GM23248 (cell line): ENCODE measurements at regions not wholly inside any gene's neighbourhood (a gene's known extent, or its start where the extent isn't known, plus 50 kb on each side); places are given as distances from the start of the nearest gene placed in this dataset.

Source experiments
- DNase-seq: peaks from one replicate; pipeline ENCODE4 v3.0.0-alpha.2; 2015
- H2AFZ ChIP-seq: fragments of 200-600 bp; sonication (generic); 2 replicates; pipeline ENCODE4 v1.6.1; 2016; ENCODE audit warnings: antibody characterized with exemption
- H3F3A ChIP-seq: fragments of 200-600 bp; sonication (generic); 2 replicates; pipeline ENCODE4 v1.6.1; 2016; ENCODE audit warnings: mild to moderate bottlenecking, antibody characterized with exemption, mixed run types; ENCODE audit not compliant: insufficient read depth
- H3K27ac ChIP-seq: fragments of 200-600 bp; sonication (generic); 2 replicates; pipeline ENCODE4 v1.5.1; 2016; ENCODE audit warnings: mild to moderate bottlenecking
- H3K27me3 ChIP-seq: fragments of 200-600 bp; sonication (generic); replicated peaks from 2 replicates; pipeline ENCODE4 v1.6.1; 2016; ENCODE audit warnings: mild to moderate bottlenecking; ENCODE audit not compliant: insufficient read depth
- H3K36me3 ChIP-seq: fragments of 200-600 bp; sonication (generic); 2 replicates; pipeline ENCODE4 v1.6.1; 2016; ENCODE audit warnings: low read depth, mild to moderate bottlenecking
- H3K4me1 ChIP-seq: fragments of 200-600 bp; sonication (generic); 2 replicates; pipeline ENCODE4 v1.6.1; 2016; ENCODE audit warnings: mild to moderate bottlenecking; ENCODE audit not compliant: insufficient read depth
- H3K4me2 ChIP-seq: fragments of 200-600 bp; sonication (generic); one replicate; pipeline ENCODE4 v1.6.1; 2016; ENCODE audit warnings: mild to moderate bottlenecking; ENCODE audit not compliant: unreplicated experiment
- H3K4me3 ChIP-seq: fragments of 200-600 bp; sonication (generic); 2 replicates; pipeline ENCODE4 v1.5.1; 2016; ENCODE audit warnings: mild to moderate bottlenecking
- H3K79me2 ChIP-seq: fragments of 200-600 bp; sonication (generic); 2 replicates; pipeline ENCODE4 v1.6.1; 2016; ENCODE audit warnings: mild to moderate bottlenecking; ENCODE audit not compliant: insufficient read depth
- H3K9ac ChIP-seq: fragments of 200-600 bp; sonication (generic); 2 replicates; pipeline ENCODE4 v1.6.1; 2016; ENCODE audit warnings: mild to moderate bottlenecking
- H3K9me2 ChIP-seq: fragments of 200-600 bp; sonication (generic); 2 replicates; pipeline ENCODE4 v1.6.1; 2016; ENCODE audit warnings: mixed run types, mild to moderate bottlenecking, moderate library complexity; ENCODE audit not compliant: insufficient read depth
- H3K9me3 ChIP-seq: fragments of 200-600 bp; sonication (generic); one replicate; pipeline ENCODE4 v1.6.1; 2017; ENCODE audit warnings: low read depth
- H4K20me1 ChIP-seq: fragments of 200-600 bp; sonication (generic); 2 replicates; pipeline ENCODE4 v1.6.0; 2016; ENCODE audit not compliant: insufficient read depth
- EZH2 ChIP-seq: fragments of 200-600 bp; sonication (generic); IDR thresholded peaks from 2 replicates; pipeline ENCODE4 v1.6.1; 2018; ENCODE audit warnings: antibody characterized with exemption, mild to moderate bottlenecking; ENCODE audit not compliant: insufficient read depth, poor library complexity, severe bottlenecking
- EZH2phosphoT487 ChIP-seq: fragments of 200-600 bp; sonication (generic); IDR thresholded peaks from 2 replicates; pipeline ENCODE4 v1.6.1; 2018; ENCODE audit warnings: antibody characterized with exemption, moderate library complexity, mild to moderate bottlenecking, low read depth; ENCODE audit not compliant: insufficient read depth
- WGBS, 2 experiments: methylation state at CpG; one replicate each; pipeline ENCODE4 v1.1.6; 2015 to 2017; ENCODE audit warnings: low lambda C conversion rate in 2 of 2, low coverage in 1 of 2; ENCODE audit errors: missing lambda C conversion rate in 2 of 2; 5-methylcytosine and 5-hydroxymethylcytosine counted together
- in situ Hi-C: fragments of 300-500 bp; cut with MboI; formaldehyde crosslinking; loops from 2 replicates; pipeline ENCODE4 v1.15.0; 2020

GRCh38 chr10:117757086-117757720 is 214.7 kb downstream of the EMX2 start:
- in situ Hi-C loops = no loop called here
- H3K27ac ChIP-seq = no peak overlapping the region
- H3K36me3 ChIP-seq = no peaks in the 10 kb centered on the region
- no peaks in the 10 kb centered on the region for H4K20me1 ChIP-seq
- H3K9me3 ChIP-seq = no peaks in the 10 kb centered on the region
- H3K27me3 ChIP-seq = no peaks in the 10 kb centered on the region
- peak; percentile 19 for DNase-seq
- H3K79me2 ChIP-seq = no peaks in the 10 kb centered on the region
- no peak overlapping the region for H3K9ac ChIP-seq
- no peaks in the 10 kb centered on the region for H3F3A ChIP-seq
- H3K4me3 ChIP-seq = no peak overlapping the region
- no peak overlapping the region for H3K4me2 ChIP-seq
- WGBS, 2 experiments = 17% methylated on average over 9 of the region's 9 CpGs
- H3K4me1 ChIP-seq = no peaks in the 10 kb centered on the region
- H2AFZ ChIP-seq = no peak overlapping the region
- no peaks in the 10 kb centered on the region for H3K9me2 ChIP-seq
- no peak for TF ChIP-seq EZH2
- TF ChIP-seq EZH2phosphoT487 = no peak

- TF ChIP-seq EZH2phosphoT487 = no peak
- no peak for TF ChIP-seq EZH2
- 80 to 83% methylated on average over 11 of the region's 11 CpGs for WGBS, 2 experiments
Observed at GRCh38 chr10:117759266-117759665, 216.7 kb downstream of the EMX2 start.

GRCh38 chr10:117761695-117762094 is 219.1 kb downstream of the EMX2 start:
- no peak overlapping the region for H3K4me2 ChIP-seq
- H3K79me2 ChIP-seq = no peaks in the 10 kb centered on the region
- no peaks in the 10 kb centered on the region for H3K27me3 ChIP-seq
- in situ Hi-C loops = no loop called here
- H3K9me3 ChIP-seq = no peaks in the 10 kb centered on the region
- no peaks in the 10 kb centered on the region for H3K9me2 ChIP-seq
- no peaks in the 10 kb centered on the region for H4K20me1 ChIP-seq
- no peak overlapping the region for H3K9ac ChIP-seq
- DNase-seq = no peak
- no peaks in the 10 kb centered on the region for H3K36me3 ChIP-seq
- no peaks in the 10 kb centered on the region for H3F3A ChIP-seq
- H3K27ac ChIP-seq = no peak overlapping the region
- no peak overlapping the region for H3K4me3 ChIP-seq
- no peaks in the 10 kb centered on the region; the same call in 1 of the 2 replicates for H3K4me1 ChIP-seq
- WGBS, 2 experiments = 69 to 72% methylated on average over 6 of the region's 6 CpGs
- TF ChIP-seq EZH2 (no peak), EZH2phosphoT487 (no peak)
- no peak overlapping the region for H2AFZ ChIP-seq

More at GRCh38 chr10:117759266-117759665, 216.7 kb downstream of the EMX2 start:
- Histone ChIP-seq H3K9me3 (no peaks in the 10 kb centered on the region), H3F3A (no peaks in the 10 kb centered on the region), H3K27ac (no peak overlapping the region), H3K27me3 (no peaks in the 10 kb centered on the region), H3K4me1 (no peaks in the 10 kb centered on the region; the same call in 1 of the 2 replicates), H3K4me2 (no peak overlapping the region), H2AFZ (no peak overlapping the region), H3K9me2 (no peaks in the 10 kb centered on the region), H3K36me3 (no peaks in the 10 kb centered on the region), H4K20me1 (no peaks in the 10 kb centered on the region), H3K4me3 (no peak overlapping the region), H3K79me2 (no peaks in the 10 kb centered on the region), H3K9ac (no peak overlapping the region)
- in situ Hi-C loops = no loop called here
- no peak for DNase-seq

- in situ Hi-C loops = no loop called here
- TF ChIP-seq EZH2 = no peak
- TF ChIP-seq EZH2phosphoT487 = no peak
- Histone ChIP-seq H3K4me1 (no peaks in the 10 kb centered on the region; the same call in 1 of the 2 replicates), H3K9me2 (no peaks in the 10 kb centered on the region), H2AFZ (peak overlapping the region; percentile 23; the same call in 1 of the 2 replicates), H3K4me2 (no peak overlapping the region), H3K36me3 (no peaks in the 10 kb centered on the region), H3K4me3 (no peak overlapping the region), H3F3A (no peaks in the 10 kb centered on the region), H3K9me3 (no peaks in the 10 kb centered on the region), H3K9ac (no peak overlapping the region), H4K20me1 (no peaks in the 10 kb centered on the region), H3K27ac (no peak overlapping the region), H3K79me2 (no peaks in the 10 kb centered on the region), H3K27me3 (no peaks in the 10 kb centered on the region)
- 85 to 88% methylated on average over 14 of the region's 14 CpGs for WGBS, 2 experiments
- DNase-seq = no peak
Observed at GRCh38 chr10:117762126-117762818, 219.7 kb downstream of the EMX2 start.
